ENCODE measurements at regions not wholly inside any gene's neighbourhood (a gene's known extent, or its start where the extent isn't known, plus 50 kb on each side); places are given as distances from the start of the nearest gene placed in this dataset.

GRCh38 chr12:72178244-72178643, 93.9 kb upstream of the TRHDE start:
- Histone ChIP-seq H3K4me2 (ENCODE audit: low read depth, low read length) (no peak overlapping the region), H2AFZ (ENCODE audit: low read length) (no peak overlapping the region), H4K20me1 (ENCODE audit: insufficient read depth, low read length) (no peaks in the 10 kb centered on the region), H3K79me2 (ENCODE audit: insufficient read depth, low read length) (no peaks in the 10 kb centered on the region), H3K27me3 (ENCODE audit: control insufficient read depth in 1 of 2, insufficient read depth in 2 of 2, low read length in 2 of 2) (no peaks in the 10 kb centered on the region), H3K9me3 (ENCODE audit: low read length) (no peaks in the 10 kb centered on the region), H3K9ac (ENCODE audit: insufficient read depth, low read depth, low read length) (no peak overlapping the region), H3K4me1 (ENCODE audit: insufficient read depth, low read length) (no peaks in the 10 kb centered on the region), H3K27ac (ENCODE audit: extremely low read length, insufficient read depth, low read length) (no peak overlapping the region), H3K4me3 (replicated peaks in 1 of 3; ENCODE audit: insufficient read depth in 1 of 3, low read depth in 2 of 3, low read length in 3 of 3) (no peak overlapping the region), H3K36me3 (replicated peaks in 1 of 2; ENCODE audit: control insufficient read depth in 1 of 2, insufficient read depth in 2 of 2, low read length in 2 of 2) (no peaks in the 10 kb centered on the region)
- no peak for ATAC-seq
- intact Hi-C loops (cut with micrococcal nuclease; ENCODE audit: unreplicated experiment), result no loop called here
- in situ Hi-C loops (cut with HindIII; ENCODE audit: extremely low pct_ligation_motif_present, low pct_unique_long_range_greater_than_20kb), result no loop called here
- FAIRE-seq, result no peak
- WGBS (ENCODE audit: low lambda C conversion rate), result 2% methylated on average over 2 of the region's 2 CpGs
- ChIA-PET CTCF (ENCODE audit: low intra/inter-chr PET ratio, low total read pairs) (no interaction called here), POLR2A (no interaction called here)
- no peak for DNase-seq (ENCODE audit: low spot score)
- TF ChIP-seq CEBPB (IDR thresholded peaks at IDR 0.05; ENCODE audit: borderline replicate concordance, low read depth, low read length), result peak; percentile 69; the same call in 1 of the 2 replicates
- TF ChIP-seq ZBTB10 (CRISPR knock-in tag; IDR thresholded peaks at IDR 0.05; ENCODE audit: borderline replicate concordance), result no peak
- no TSS peak for BruUV-seq (replicated peaks)

GRCh38 chr12:72178871-72179270, 93.3 kb upstream of the TRHDE start:
- no TSS peak for BruUV-seq (replicated peaks)
- H3K27me3 ChIP-seq (ENCODE audit: control insufficient read depth in 1 of 2, insufficient read depth in 2 of 2, low read length in 2 of 2), result no peaks in the 10 kb centered on the region
- WGBS (ENCODE audit: low lambda C conversion rate), result 0% methylated on average over 2 of the region's 2 CpGs
- CTCF ChIA-PET (ENCODE audit: low intra/inter-chr PET ratio, low total read pairs), result no interaction called here
- FAIRE-seq, result no peak
- no peak overlapping the region for H3K27ac ChIP-seq (ENCODE audit: extremely low read length, insufficient read depth, low read length)
- no peaks in the 10 kb centered on the region for H3K36me3 ChIP-seq (replicated peaks in 1 of 2; ENCODE audit: control insufficient read depth in 1 of 2, insufficient read depth in 2 of 2, low read length in 2 of 2)
- H2AFZ ChIP-seq (ENCODE audit: low read length), result no peak overlapping the region
- no peak for DNase-seq (ENCODE audit: low spot score)
- POLR2A ChIA-PET, result no interaction called here
- H3K9me3 ChIP-seq (ENCODE audit: low read length), result no peaks in the 10 kb centered on the region
- intact Hi-C loops (cut with micrococcal nuclease; ENCODE audit: unreplicated experiment), result no loop called here
- no peak overlapping the region for H3K4me3 ChIP-seq (replicated peaks in 1 of 3; ENCODE audit: insufficient read depth in 1 of 3, low read depth in 2 of 3, low read length in 3 of 3)
- H3K79me2 ChIP-seq (ENCODE audit: insufficient read depth, low read length), result no peaks in the 10 kb centered on the region
- in situ Hi-C loops (cut with HindIII; ENCODE audit: extremely low pct_ligation_motif_present, low pct_unique_long_range_greater_than_20kb), result no loop called here
- no peak overlapping the region for H3K4me2 ChIP-seq (ENCODE audit: low read depth, low read length)
- no peaks in the 10 kb centered on the region for H4K20me1 ChIP-seq (ENCODE audit: insufficient read depth, low read length)
- ATAC-seq, result no peak
- H3K9ac ChIP-seq (ENCODE audit: insufficient read depth, low read depth, low read length), result no peak overlapping the region
- no peaks in the 10 kb centered on the region for H3K4me1 ChIP-seq (ENCODE audit: insufficient read depth, low read length)
- TF ChIP-seq ZNF383 (CRISPR knock-in tag; IDR thresholded peaks at IDR 0.05; ENCODE audit: borderline replicate concordance) (no peak), ZNF17 (CRISPR knock-in tag; IDR thresholded peaks at IDR 0.05) (no peak), ZSCAN22 (CRISPR knock-in tag; IDR thresholded peaks at IDR 0.05) (no peak), ZNF260 (CRISPR knock-in tag; IDR thresholded peaks at IDR 0.05; ENCODE audit: borderline replicate concordance, low read depth) (no peak), ZNF598 (CRISPR knock-in tag; IDR thresholded peaks at IDR 0.05; ENCODE audit: borderline replicate concordance) (no peak), POLR2G (IDR thresholded peaks at IDR 0.05; ENCODE audit: low read depth, low read length) (no peak), BATF2 (CRISPR knock-in tag; IDR thresholded peaks at IDR 0.05) (no peak), RBM22 (optimal IDR thresholded peaks at IDR 0.05; ENCODE audit: low read length) (no peak), PRPF4 (IDR thresholded peaks at IDR 0.05; ENCODE audit: low read depth, low read length, poor library complexity, severe bottlenecking) (no peak), POLR2AphosphoS5 (IDR thresholded peaks at IDR 0.05; ENCODE audit: low read depth, low read length) (no peak), KDM5A (IDR thresholded peaks at IDR 0.05; ENCODE audit: borderline replicate concordance, low read length) (no peak), ZNF101 (CRISPR knock-in tag; IDR thresholded peaks at IDR 0.05; ENCODE audit: borderline replicate concordance, low read depth) (no peak), ZSCAN25 (CRISPR knock-in tag; IDR thresholded peaks at IDR 0.05) (no peak)
- TF ChIP-seq, protein P1, sequence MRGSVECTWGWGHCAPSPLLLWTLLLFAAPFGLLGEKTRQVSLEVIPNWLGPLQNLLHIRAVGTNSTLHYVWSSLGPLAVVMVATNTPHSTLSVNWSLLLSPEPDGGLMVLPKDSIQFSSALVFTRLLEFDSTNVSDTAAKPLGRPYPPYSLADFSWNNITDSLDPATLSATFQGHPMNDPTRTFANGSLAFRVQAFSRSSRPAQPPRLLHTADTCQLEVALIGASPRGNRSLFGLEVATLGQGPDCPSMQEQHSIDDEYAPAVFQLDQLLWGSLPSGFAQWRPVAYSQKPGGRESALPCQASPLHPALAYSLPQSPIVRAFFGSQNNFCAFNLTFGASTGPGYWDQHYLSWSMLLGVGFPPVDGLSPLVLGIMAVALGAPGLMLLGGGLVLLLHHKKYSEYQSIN (CRISPR knock-in tag; IDR thresholded peaks at IDR 0.05; ENCODE audit: borderline replicate concordance), result no peak

All from HepG2 (cell line).